Activated CD4-positive, alpha-beta memory T cell treated with anti-CD3 and anti-CD28 coated beads for 36 hours (primary cell): ENCODE measurements at regions not wholly inside any gene's neighbourhood (a gene's known extent, or its start where the extent isn't known, plus 50 kb on each side); places are given as distances from the start of the nearest gene placed in this dataset.

ENCODE experiments used
- CTCF ChIA-PET: fragments of 350-600 bp; sonication (Branson Sonifier 250); formaldehyde crosslinking; loops from one replicate; lab custom pipeline; 2021; ENCODE audit warnings: antibody characterized with exemption, inconsistent platforms; lab: Charles Lee
- POLR2A ChIA-PET: fragments of 350-600 bp; sonication (Branson Sonifier 250); formaldehyde crosslinking; loops from one replicate; lab custom pipeline; 2021; ENCODE audit warnings: antibody characterized with exemption; lab: Charles Lee
- DNase-seq: peaks from one replicate; pipeline ENCODE4 v3.0.0-alpha.2; 2020
- H3K27ac Mint-ChIP-seq: one replicate; pipeline ENCODE4 v1.8.0; 2021; ENCODE audit warnings: mixed read lengths
- H3K27me3 Mint-ChIP-seq: one replicate; pipeline ENCODE4 v1.8.0; 2021; ENCODE audit warnings: mixed read lengths
- H3K36me3 Mint-ChIP-seq: one replicate; pipeline ENCODE4 v1.8.0; 2021; ENCODE audit warnings: mixed read lengths
- H3K4me1 Mint-ChIP-seq: one replicate; pipeline ENCODE4 v1.8.0; 2021; ENCODE audit warnings: low read depth, mixed read lengths
- H3K4me3 Mint-ChIP-seq: one replicate; pipeline ENCODE4 v1.8.0; 2021; ENCODE audit warnings: mild to moderate bottlenecking, mixed read lengths
- H3K9me3 Mint-ChIP-seq: one replicate; pipeline ENCODE4 v1.8.0; 2021; ENCODE audit warnings: mixed read lengths
- intact Hi-C: fragments of 100-400 bp; cut with micrococcal nuclease; formaldehyde crosslinking; loops from one replicate; pipeline ENCODE4 v1.15.1; 2023

GRCh38 chr15:23514484-23514883 is 51.0 kb upstream of the MKRN3 start:
- no peak overlapping the region for H3K4me3 Mint-ChIP-seq
- ChIA-PET CTCF (no interaction called here), POLR2A (no interaction called here)
- H3K9me3 Mint-ChIP-seq = peaks cover 7% of the 10 kb centered on the region
- intact Hi-C loops = no loop called here
- no peaks in the 10 kb centered on the region for H3K36me3 Mint-ChIP-seq
- H3K27ac Mint-ChIP-seq = no peak overlapping the region
- H3K27me3 Mint-ChIP-seq = peaks cover 3% of the 10 kb centered on the region
- DNase-seq = no peak
- peaks cover 3% of the 10 kb centered on the region for H3K4me1 Mint-ChIP-seq

GRCh38 chr15:23506762-23507161 is 58.7 kb upstream of the MKRN3 start:
- H3K4me1 Mint-ChIP-seq = no peaks in the 10 kb centered on the region

GRCh38 chr15:23503980-23504379 is 56.9 kb upstream of the GOLGA6L2 start:
- no peaks in the 10 kb centered on the region for H3K4me1 Mint-ChIP-seq
- no peaks in the 10 kb centered on the region for H3K36me3 Mint-ChIP-seq
- CTCF ChIA-PET = no interaction called here
- no peak overlapping the region for H3K27ac Mint-ChIP-seq
- H3K27me3 Mint-ChIP-seq = no peaks in the 10 kb centered on the region
- H3K9me3 Mint-ChIP-seq = no peaks in the 10 kb centered on the region
- intact Hi-C loops = no loop called here
- H3K4me3 Mint-ChIP-seq = no peak overlapping the region
- DNase-seq = no peak
- POLR2A ChIA-PET = no interaction called here

More at GRCh38 chr15:23506762-23507161, 58.7 kb upstream of the MKRN3 start:
- Mint-ChIP-seq H3K4me3 (no peak overlapping the region), H3K36me3 (no peaks in the 10 kb centered on the region), H3K9me3 (peaks cover 7% of the 10 kb centered on the region), H3K27me3 (no peaks in the 10 kb centered on the region), H3K27ac (no peak overlapping the region)
- intact Hi-C loops = no loop called here
- POLR2A ChIA-PET = no interaction called here
- CTCF ChIA-PET = interaction anchor here (0.7 kb wide), 1 partner anchor 70 kb away, joined by 3 read pairs; no protein-coding TSS in a partner anchor
- DNase-seq = no peak

- intact Hi-C loops = no loop called here
Measured at GRCh38 chr15:23503576-23503975, 56.5 kb upstream of the GOLGA6L2 start.

GRCh38 chr15:23497710-23498111 is 50.7 kb upstream of the GOLGA6L2 start:
- POLR2A ChIA-PET = no interaction called here
- intact Hi-C loops = no loop called here
- CTCF ChIA-PET = interaction anchor here (0.6 to 1.7 kb wide), 10 partner anchors 11 to 119 kb away, joined by 3 to 6 read pairs (median 4); no protein-coding TSS in a partner anchor
- Mint-ChIP-seq H3K4me3 (no peak overlapping the region), H3K27me3 (peaks cover 1% of the 10 kb centered on the region), H3K36me3 (no peaks in the 10 kb centered on the region), H3K27ac (no peak overlapping the region), H3K9me3 (no peaks in the 10 kb centered on the region), H3K4me1 (no peaks in the 10 kb centered on the region)
- no peak for DNase-seq

More at GRCh38 chr15:23503576-23503975, 56.5 kb upstream of the GOLGA6L2 start:
- Mint-ChIP-seq H3K27me3 (no peaks in the 10 kb centered on the region), H3K4me1 (no peaks in the 10 kb centered on the region), H3K36me3 (no peaks in the 10 kb centered on the region), H3K27ac (no peak overlapping the region), H3K9me3 (no peaks in the 10 kb centered on the region), H3K4me3 (no peak overlapping the region)
- DNase-seq = no peak
- ChIA-PET CTCF (no interaction called here), POLR2A (no interaction called here)
